ENCODE measurements at regions not wholly inside any gene's neighbourhood (a gene's known extent, or its start where the extent isn't known, plus 50 kb on each side); places are given as distances from the start of the nearest gene placed in this dataset.

GRCh38 chr4:13054420-13054970, 429.6 kb downstream of the RAB28 start:
- DNase-seq (ENCODE audit: low read depth) = no peak

- DNase-seq (ENCODE audit: low read depth) = no peak
Observed at GRCh38 chr4:13047591-13047990, 436.5 kb downstream of the RAB28 start.

- DNase-seq (ENCODE audit: low read depth) = no peak
Observed at GRCh38 chr4:13036841-13037240, 447.3 kb downstream of the RAB28 start.

GRCh38 chr4:13032936-13033335, 451.2 kb downstream of the RAB28 start:
- peak; percentile 44 for DNase-seq (ENCODE audit: low read depth)

- no peak for DNase-seq (ENCODE audit: low read depth)
Observed at GRCh38 chr4:13024147-13025105, 459.7 kb downstream of the RAB28 start.

GRCh38 chr4:13007802-13008470, 476.2 kb downstream of the RAB28 start:
- DNase-seq (ENCODE audit: low read depth) = peak; percentile 26

GRCh38 chr4:12993923-12994322, 490.2 kb downstream of the RAB28 start:
- no peak for DNase-seq (ENCODE audit: low read depth)

GRCh38 chr4:12987284-12987683, 496.9 kb downstream of the RAB28 start:
- no peak for DNase-seq (ENCODE audit: low read depth)

GRCh38 chr4:12979797-12980196, 504.3 kb downstream of the RAB28 start:
- DNase-seq (ENCODE audit: low read depth) = no peak

- DNase-seq (ENCODE audit: low read depth) = no peak
Observed at GRCh38 chr4:12978310-12978709, 505.8 kb downstream of the RAB28 start.

GRCh38 chr4:12975511-12975910, 508.6 kb downstream of the RAB28 start:
- DNase-seq (ENCODE audit: low read depth) = no peak

- DNase-seq (ENCODE audit: low read depth) = no peak
Observed at GRCh38 chr4:12973522-12973921, 510.6 kb downstream of the RAB28 start.

GRCh38 chr4:12968345-12968744, 515.8 kb downstream of the RAB28 start:
- DNase-seq (ENCODE audit: low read depth) = no peak

GRCh38 chr4:12966726-12967125, 517.4 kb downstream of the RAB28 start:
- DNase-seq (ENCODE audit: low read depth) = no peak

GRCh38 chr4:12965334-12965733, 518.8 kb downstream of the RAB28 start:
- no peak for DNase-seq (ENCODE audit: low read depth)

GRCh38 chr4:12963912-12964311, 520.2 kb downstream of the RAB28 start:
- no peak for DNase-seq (ENCODE audit: low read depth)

- DNase-seq (ENCODE audit: low read depth) = no peak
Observed at GRCh38 chr4:12963291-12963690, 520.8 kb downstream of the RAB28 start.

- no peak for DNase-seq (ENCODE audit: low read depth)
Observed at GRCh38 chr4:12961713-12962112, 522.4 kb downstream of the RAB28 start.

- no peak for DNase-seq (ENCODE audit: low read depth)
Observed at GRCh38 chr4:12958436-12958835, 525.7 kb downstream of the RAB28 start.

- DNase-seq (ENCODE audit: low read depth) = no peak
Observed at GRCh38 chr4:12957108-12957507, 527.0 kb downstream of the RAB28 start.

GRCh38 chr4:12956026-12956425, 528.1 kb downstream of the RAB28 start:
- no peak for DNase-seq (ENCODE audit: low read depth)

GRCh38 chr4:12949719-12950490, 534.2 kb downstream of the RAB28 start:
- no peak for DNase-seq (ENCODE audit: low read depth)
